OCI-LY1 (cell line): ENCODE measurements at regions not wholly inside any gene's neighbourhood (a gene's known extent, or its start where the extent isn't known, plus 50 kb on each side); places are given as distances from the start of the nearest gene placed in this dataset.

Experiments
- EZH2 ChIP-seq: fragments of 200-600 bp; sonication (generic), shearing (Covaris generic); IDR thresholded peaks from 2 replicates; pipeline ENCODE4 v1.8.0; 2017; ENCODE audit warnings: borderline replicate concordance, mixed run types, mild to moderate bottlenecking, antibody characterized with exemption, low read length, moderate library complexity, mixed read lengths
- TF ChIP-seq, protein P1 (sequence below): fragments of 200-600 bp; sonication (generic), shearing (Covaris generic); IDR thresholded peaks from 2 replicates; pipeline ENCODE4 v1.5.1; 2017; ENCODE audit warnings: mild to moderate bottlenecking, antibody characterized with exemption, low read length, moderate library complexity, mixed read lengths

DNA sequence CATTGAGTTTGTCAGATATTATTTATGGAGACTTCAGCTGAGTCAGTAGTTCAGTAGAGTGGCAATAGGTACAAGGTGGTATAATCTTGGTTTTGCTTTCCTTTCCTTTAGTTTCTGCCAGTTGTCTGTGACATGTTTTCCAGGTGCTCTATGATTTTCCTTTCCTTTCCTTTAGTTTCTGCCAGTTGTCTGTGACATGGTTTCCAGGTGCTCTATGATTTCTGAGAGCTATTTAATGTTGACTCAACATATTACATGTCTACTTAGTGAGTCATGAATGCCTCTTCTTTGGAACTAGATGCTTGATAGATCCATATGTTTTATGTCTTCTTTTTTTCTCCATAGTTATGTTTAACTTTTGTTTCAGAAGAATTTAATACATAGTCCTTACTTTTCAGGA, 186.4 kb upstream of the DEFB112 start:
- TF ChIP-seq, protein P1, sequence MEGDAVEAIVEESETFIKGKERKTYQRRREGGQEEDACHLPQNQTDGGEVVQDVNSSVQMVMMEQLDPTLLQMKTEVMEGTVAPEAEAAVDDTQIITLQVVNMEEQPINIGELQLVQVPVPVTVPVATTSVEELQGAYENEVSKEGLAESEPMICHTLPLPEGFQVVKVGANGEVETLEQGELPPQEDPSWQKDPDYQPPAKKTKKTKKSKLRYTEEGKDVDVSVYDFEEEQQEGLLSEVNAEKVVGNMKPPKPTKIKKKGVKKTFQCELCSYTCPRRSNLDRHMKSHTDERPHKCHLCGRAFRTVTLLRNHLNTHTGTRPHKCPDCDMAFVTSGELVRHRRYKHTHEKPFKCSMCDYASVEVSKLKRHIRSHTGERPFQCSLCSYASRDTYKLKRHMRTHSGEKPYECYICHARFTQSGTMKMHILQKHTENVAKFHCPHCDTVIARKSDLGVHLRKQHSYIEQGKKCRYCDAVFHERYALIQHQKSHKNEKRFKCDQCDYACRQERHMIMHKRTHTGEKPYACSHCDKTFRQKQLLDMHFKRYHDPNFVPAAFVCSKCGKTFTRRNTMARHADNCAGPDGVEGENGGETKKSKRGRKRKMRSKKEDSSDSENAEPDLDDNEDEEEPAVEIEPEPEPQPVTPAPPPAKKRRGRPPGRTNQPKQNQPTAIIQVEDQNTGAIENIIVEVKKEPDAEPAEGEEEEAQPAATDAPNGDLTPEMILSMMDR: no peak
- no peak for TF ChIP-seq EZH2
